BLaER1 treated with 17β-estradiol and CSF1 and Interleukin-3, amounts not matched to agents 10 nM and 100 nM (cell line): ENCODE measurements at regions not wholly inside any gene's neighbourhood (a gene's known extent, or its start where the extent isn't known, plus 50 kb on each side); places are given as distances from the start of the nearest gene placed in this dataset.
"Not testable (repeated sequence)": the region's sequence is repeated elsewhere in the genome, so short reads cannot be mapped to it uniquely, and the experiment has no call there.

ENCODE experiments used
- H3K27ac ChIP-seq, 11 experiments: shearing (Covaris generic); formaldehyde crosslinking; 2 replicates each; pipeline ENCODE4 v1.8.1; 2022
- H3K27me3 ChIP-seq, 11 experiments: shearing (Covaris generic); formaldehyde crosslinking; 2 replicates each; pipeline ENCODE4 v1.8.1; 2022
- H3K36me3 ChIP-seq, 11 experiments: shearing (Covaris generic); formaldehyde crosslinking; 2 replicates each; pipeline ENCODE4 v1.8.1; 2022
- H3K4me1 ChIP-seq, 10 experiments: shearing (Covaris generic); formaldehyde crosslinking; 2 replicates each; pipeline ENCODE4 v1.8.1; 2022
- H3K4me2 ChIP-seq, 11 experiments: shearing (Covaris generic); formaldehyde crosslinking; 2 replicates each; pipeline ENCODE4 v1.8.1; 2022
- H3K4me3 ChIP-seq, 10 experiments: shearing (Covaris generic); formaldehyde crosslinking; 2 replicates each; pipeline ENCODE4 v1.8.1; 2022
- H3K9ac ChIP-seq, 11 experiments: shearing (Covaris generic); formaldehyde crosslinking; 2 replicates each; pipeline ENCODE4 v1.8.1; 2022
- H3K9me3 ChIP-seq, 11 experiments: shearing (Covaris generic); formaldehyde crosslinking; replicated peaks in 1 of 11; 2 replicates each; pipeline ENCODE4 v1.8.1; 2022
- H4K20me1 ChIP-seq, 11 experiments: shearing (Covaris generic); formaldehyde crosslinking; 2 replicates each; pipeline ENCODE4 v1.8.1; 2022
- Cebpa-rat ChIP-seq, 11 experiments: shearing (Covaris generic); IDR thresholded peaks; 2 replicates each; pipeline ENCODE4 v1.8.1; 2022

DNA sequence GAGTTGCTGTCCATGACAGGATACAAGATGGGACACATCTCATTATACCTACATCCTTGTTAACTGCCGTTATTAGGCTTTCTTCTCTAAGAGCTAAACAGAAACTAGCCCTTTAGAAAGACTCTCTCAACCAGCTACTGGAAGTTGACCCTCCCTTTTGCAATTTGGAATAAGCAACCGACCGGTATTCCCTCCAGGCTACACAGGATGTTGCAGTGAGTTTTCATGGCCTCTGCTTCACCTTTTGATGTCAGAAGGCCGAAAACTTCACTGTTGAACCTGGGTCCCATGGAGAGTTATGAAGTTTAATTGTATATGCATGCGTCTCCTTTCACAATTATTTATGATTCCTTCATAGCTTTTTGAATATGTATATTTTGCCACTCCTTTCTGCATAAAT lies 1042.5 kb upstream of the SPRY2 start:
- Histone ChIP-seq H3K36me3 (no peaks in the 10 kb centered on the region), H3K4me3 (no peak overlapping the region), H3K27ac (no peak overlapping the region), H3K27me3 (no peaks in the 10 kb centered on the region), H3K9ac (no peak overlapping the region), H3K4me2 (no peak overlapping the region), H3K4me1 (no peaks in the 10 kb centered on the region), H3K9me3 (no peaks in the 10 kb centered on the region), H4K20me1 (no peaks in the 10 kb centered on the region)
- TF ChIP-seq Cebpa-rat (IDR thresholded peaks at IDR 0.05) = no peak

DNA sequence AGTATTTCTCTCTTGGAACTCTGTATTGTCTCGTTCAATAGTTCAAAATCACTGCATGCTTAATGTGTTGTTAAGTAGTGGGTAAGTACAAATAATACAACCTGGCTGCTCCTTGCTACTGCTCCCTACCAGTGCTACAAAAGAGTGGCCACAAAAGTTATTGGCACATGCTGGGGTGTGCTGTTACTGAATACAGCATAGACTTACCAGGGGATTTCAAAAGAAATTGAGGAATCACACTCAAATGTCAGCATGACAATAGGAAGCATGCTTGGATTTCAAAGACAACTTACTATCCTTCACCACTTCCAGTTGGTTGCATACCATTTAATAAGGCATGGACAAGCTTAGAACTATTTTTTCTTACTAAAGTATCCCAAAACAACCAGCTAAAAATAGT lies 1041.3 kb upstream of the SPRY2 start:
- Histone ChIP-seq H3K9me3 (no peaks in the 10 kb centered on the region), H4K20me1 (no peaks in the 10 kb centered on the region), H3K4me1 (no peaks in the 10 kb centered on the region), H3K27ac (no peak overlapping the region), H3K4me3 (no peak overlapping the region), H3K36me3 (no peaks in the 10 kb centered on the region), H3K27me3 (no peaks in the 10 kb centered on the region), H3K4me2 (no peak overlapping the region), H3K9ac (no peak overlapping the region)
- TF ChIP-seq Cebpa-rat (IDR thresholded peaks at IDR 0.05) = no peak

DNA sequence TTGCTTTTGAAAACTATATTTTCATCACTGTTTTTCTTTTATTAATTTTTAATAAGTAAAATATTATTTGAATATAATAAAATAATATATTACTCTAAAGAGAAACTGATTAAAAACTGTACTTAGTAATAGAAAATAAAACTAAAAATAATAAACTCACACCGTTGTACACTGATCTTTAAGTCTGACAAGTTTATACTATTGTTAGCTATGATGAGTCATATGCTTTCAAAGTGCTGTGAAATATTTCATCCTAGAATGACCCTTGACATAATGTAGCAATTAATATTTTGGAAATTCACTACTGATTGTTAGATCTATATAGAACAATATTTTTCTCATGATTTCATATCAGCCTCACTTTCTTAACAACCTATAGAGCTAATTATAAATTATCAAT lies 1040.6 kb upstream of the SPRY2 start:
- Histone ChIP-seq H3K27ac (no peak overlapping the region), H3K36me3 (no peaks in the 10 kb centered on the region), H3K4me1 (no peaks in the 10 kb centered on the region), H3K4me3 (no peak overlapping the region), H3K9ac (no peak overlapping the region), H3K9me3 (no peaks in the 10 kb centered on the region), H3K4me2 (no peak overlapping the region), H3K27me3 (no peaks in the 10 kb centered on the region), H4K20me1 (no peaks in the 10 kb centered on the region)
- TF ChIP-seq Cebpa-rat (IDR thresholded peaks at IDR 0.05) = no peak

DNA sequence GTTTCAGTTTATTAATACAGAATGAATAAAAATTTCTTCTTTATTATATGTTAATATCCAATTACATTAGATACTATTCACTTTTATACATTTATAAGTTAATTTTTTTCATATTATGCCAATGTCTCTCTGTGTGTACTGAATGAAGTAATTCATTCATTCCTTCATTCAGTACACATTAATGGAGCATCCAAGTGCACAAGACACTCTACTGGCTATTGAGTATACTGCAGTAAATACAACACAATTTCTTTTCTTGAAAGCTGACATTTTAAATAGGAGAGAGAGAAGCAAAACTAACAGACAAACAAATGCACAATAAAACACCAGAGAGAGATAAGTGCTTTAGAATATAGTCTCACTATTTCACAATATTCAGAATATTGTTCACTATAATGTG lies 1038.3 kb upstream of the SPRY2 start:
- no peak for TF ChIP-seq Cebpa-rat (IDR thresholded peaks at IDR 0.05)

DNA sequence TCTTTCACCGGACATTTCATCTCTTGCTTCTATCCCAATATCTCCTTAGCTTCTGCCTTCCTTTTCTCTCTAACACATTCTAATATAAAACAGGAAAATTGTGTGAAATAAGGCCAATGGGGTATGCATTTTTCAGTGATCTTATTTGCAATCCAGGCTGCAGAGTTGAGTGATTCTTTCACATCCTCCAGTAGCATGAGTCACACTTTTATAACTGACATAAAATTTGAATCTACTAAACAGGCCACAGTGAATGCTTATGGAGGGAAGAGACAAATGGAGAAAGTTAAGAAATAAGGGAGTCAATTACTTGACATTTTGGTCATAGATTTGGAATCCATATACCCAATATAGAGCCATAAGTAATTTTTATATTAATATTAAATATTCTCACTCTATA lies 1037.0 kb upstream of the SPRY2 start:
- Histone ChIP-seq H3K4me2 (no peak overlapping the region), H3K27me3 (no peaks in the 10 kb centered on the region), H3K36me3 (no peaks in the 10 kb centered on the region), H4K20me1 (no peaks in the 10 kb centered on the region), H3K27ac (no peak overlapping the region), H3K9me3 (no peaks in the 10 kb centered on the region), H3K9ac (no peak overlapping the region), H3K4me1 (no peaks in the 10 kb centered on the region), H3K4me3 (no peak overlapping the region)
- no peak for TF ChIP-seq Cebpa-rat (IDR thresholded peaks at IDR 0.05)

More for the DNA sequence above, 1038.3 kb upstream of the SPRY2 start:
- Histone ChIP-seq H3K27ac (no peak overlapping the region), H3K9me3 (no peaks in the 10 kb centered on the region), H3K9ac (no peak overlapping the region), H3K4me2 (no peak overlapping the region), H3K4me1 (no peaks in the 10 kb centered on the region), H4K20me1 (no peaks in the 10 kb centered on the region), H3K36me3 (no peaks in the 10 kb centered on the region), H3K27me3 (no peaks in the 10 kb centered on the region), H3K4me3 (no peak overlapping the region)

DNA sequence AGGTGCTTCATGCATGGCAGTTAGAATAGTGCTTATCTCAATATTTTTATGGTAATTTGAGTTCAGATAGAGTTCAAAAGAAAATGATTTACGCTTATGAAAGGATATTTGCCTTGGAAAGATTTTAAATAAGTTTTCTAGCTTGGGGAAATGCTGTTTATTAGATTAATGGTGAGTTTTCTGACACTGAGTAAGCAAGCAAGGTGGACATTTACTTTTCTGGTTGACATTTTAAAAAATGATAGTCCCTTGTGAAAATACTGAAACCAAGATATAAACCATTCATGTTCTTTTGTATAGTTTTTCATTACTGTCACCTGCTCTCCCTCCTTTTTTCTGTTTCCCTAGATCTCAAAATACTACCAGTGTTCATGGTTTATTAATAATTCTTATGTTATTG lies 1034.8 kb upstream of the SPRY2 start:
- no peaks in the 10 kb centered on the region for H3K4me1 ChIP-seq
- no peaks in the 10 kb centered on the region for H3K27me3 ChIP-seq
- no peaks in the 10 kb centered on the region for H3K36me3 ChIP-seq

DNA sequence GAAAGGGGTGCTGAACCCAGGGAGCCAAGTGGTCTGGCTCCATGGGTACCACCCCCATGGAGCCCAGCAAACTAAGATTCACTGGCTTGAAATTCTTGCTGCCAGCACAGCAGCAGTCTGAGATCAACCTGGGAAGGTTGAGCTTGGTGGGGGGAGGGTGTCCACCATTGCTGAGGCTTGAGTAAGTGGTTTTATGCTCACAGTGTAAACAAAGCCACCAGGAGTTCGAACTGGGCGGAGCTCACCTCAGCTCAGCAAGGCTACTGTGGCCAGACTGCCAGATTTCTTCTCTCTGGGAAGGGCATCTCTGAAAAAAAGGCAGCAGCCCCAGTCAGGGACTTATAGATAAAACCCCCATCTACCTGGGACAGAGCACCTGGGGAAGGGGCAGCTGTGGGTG lies 1021.8 kb upstream of the SPRY2 start:
- H3K9me3 ChIP-seq = peaks cover 6 to 35% (median 17%) of the 10 kb centered on the region in 11 experiments; a peak in 17 of 22 replicates
- not testable (repeated sequence) for H3K27ac ChIP-seq, H4K20me1 ChIP-seq, H3K4me3 ChIP-seq, H3K4me1 ChIP-seq, H3K9ac ChIP-seq, H3K4me2 ChIP-seq, H3K36me3 ChIP-seq, H3K27me3 ChIP-seq

More for the DNA sequence above, 1034.8 kb upstream of the SPRY2 start:
- no peak overlapping the region for H3K27ac ChIP-seq
- no peak overlapping the region for H3K9ac ChIP-seq
- TF ChIP-seq Cebpa-rat (IDR thresholded peaks at IDR 0.05) = no peak
- no peak overlapping the region for H3K4me2 ChIP-seq
- no peaks in the 10 kb centered on the region for H3K9me3 ChIP-seq
- H3K4me3 ChIP-seq = no peak overlapping the region
- H4K20me1 ChIP-seq = no peaks in the 10 kb centered on the region

DNA sequence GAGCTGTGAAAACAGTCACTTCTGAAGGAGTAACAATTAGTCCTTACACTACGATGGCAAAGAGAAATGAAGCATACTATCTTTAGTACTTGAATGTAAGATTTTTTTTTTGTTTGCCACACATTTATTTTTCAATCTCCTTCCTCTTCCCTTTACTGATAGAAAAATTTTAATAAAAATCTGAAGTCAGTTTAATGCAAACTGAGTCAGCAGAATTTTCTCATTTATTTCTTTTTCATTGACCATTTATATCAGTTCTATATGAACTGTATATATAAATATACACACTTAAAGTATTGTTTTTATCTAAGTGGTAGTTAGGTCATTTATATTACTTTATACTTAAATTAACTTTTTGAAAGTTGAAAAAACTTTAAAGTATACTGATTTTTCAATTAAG lies 1009.1 kb upstream of the SPRY2 start:
- Histone ChIP-seq H3K27me3 (no peaks in the 10 kb centered on the region), H4K20me1 (no peaks in the 10 kb centered on the region), H3K4me2 (no peak overlapping the region), H3K4me1 (no peaks in the 10 kb centered on the region), H3K36me3 (no peaks in the 10 kb centered on the region), H3K4me3 (no peak overlapping the region), H3K27ac (no peak overlapping the region), H3K9me3 (no peaks in the 10 kb centered on the region), H3K9ac (no peak overlapping the region)
- no peak for TF ChIP-seq Cebpa-rat (IDR thresholded peaks at IDR 0.05)

DNA sequence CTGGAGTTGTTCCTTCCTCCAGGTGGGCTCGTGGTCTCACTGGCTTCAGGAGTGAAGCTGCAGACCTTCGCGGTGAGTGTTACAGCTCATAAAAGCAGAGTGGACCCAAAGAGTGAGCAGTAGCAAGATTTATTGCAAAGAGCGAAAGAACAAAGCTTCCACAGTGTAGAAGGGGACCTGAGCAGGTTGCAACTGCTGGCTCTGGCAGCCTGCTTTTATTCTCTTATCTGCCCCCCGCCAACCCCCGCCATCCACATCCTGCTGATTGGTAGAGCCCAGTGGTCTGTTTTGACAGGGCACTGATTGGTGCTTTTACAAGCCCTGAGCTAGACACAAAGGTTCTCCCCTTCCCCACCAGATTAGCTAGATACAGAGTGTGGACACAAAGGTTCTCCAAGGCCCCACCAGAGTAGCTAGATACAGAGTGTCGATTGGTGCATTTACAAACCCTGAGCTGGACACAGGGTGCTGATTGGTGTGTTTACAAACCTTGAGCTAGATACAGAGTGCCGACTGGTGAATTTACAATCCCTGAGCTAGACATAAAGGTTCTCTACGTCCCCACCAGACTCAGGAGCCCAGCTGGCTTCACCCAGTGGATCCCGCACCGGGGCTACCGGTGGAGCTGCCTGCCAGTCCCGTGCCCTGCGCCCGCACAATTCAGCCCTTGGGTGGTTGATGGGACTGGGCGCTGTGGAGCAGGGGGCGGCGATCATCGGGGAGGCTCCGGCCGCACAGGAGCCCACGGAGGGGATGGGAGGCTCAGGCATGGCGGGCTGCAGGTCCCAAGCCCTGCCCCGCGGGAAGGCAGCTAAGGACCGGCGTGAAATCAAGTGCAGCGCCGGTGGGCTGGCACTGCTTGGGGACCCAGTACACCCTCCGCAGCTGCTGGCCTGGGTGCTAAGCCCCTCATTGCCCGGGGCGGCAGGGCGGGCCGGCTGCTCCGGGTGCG lies 999.5 kb upstream of the SPRY2 start:
- H3K4me2 ChIP-seq, H3K9ac ChIP-seq, H4K20me1 ChIP-seq, H3K27ac ChIP-seq, H3K4me1 ChIP-seq, H3K4me3 ChIP-seq, H3K27me3 ChIP-seq, H3K36me3 ChIP-seq: not testable (repeated sequence)
- H3K9me3 ChIP-seq = peaks cover 0 to 13% (median 0%) of the 10 kb centered on the region in 11 experiments; a peak in 5 of 22 replicates

DNA sequence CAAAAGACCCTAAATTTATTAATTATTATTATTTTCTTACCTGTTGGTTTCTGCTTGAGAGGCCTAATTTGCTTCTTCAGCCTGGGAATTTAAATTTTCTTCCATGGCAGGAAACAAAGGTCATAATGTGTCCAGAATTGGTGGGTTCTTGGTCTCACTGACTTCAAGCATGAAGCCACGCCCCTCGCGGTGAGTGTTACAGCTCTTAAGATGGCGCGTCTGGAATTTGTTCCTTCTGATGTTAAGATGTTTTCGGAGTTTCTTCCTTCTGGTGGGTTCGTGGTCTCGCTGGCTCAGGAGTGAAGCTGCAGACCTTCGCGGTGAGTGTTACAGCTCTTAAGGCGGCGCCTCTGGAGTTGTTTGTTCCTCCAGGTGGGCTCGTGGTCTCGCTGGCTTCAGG lies 998.7 kb upstream of the SPRY2 start:
- H3K27me3 ChIP-seq, H3K36me3 ChIP-seq, H3K27ac ChIP-seq, H3K9ac ChIP-seq, H4K20me1 ChIP-seq, H3K4me2 ChIP-seq, H3K4me3 ChIP-seq, H3K4me1 ChIP-seq: not testable (repeated sequence)
- peaks cover 0 to 13% (median 0%) of the 10 kb centered on the region in 11 experiments; a peak in 5 of 22 replicates for H3K9me3 ChIP-seq
